ENCODE measurements at regions not wholly inside any gene's neighbourhood (a gene's known extent, or its start where the extent isn't known, plus 50 kb on each side); places are given as distances from the start of the nearest gene placed in this dataset.
A peak's percentile ranks its signal among the peaks of the same experiment; 100 is the strongest.

- peak overlapping the region in 1 of 2 donors; percentile 27 for H3K4me3 ChIP-seq
These were observed 190.6 kb downstream of the SEC14L1 start for GRCh38 chr17:77331301-77331864.

GRCh38 chr17:77332034-77332971 lies 191.5 kb downstream of the SEC14L1 start:
- H3K9me3 ChIP-seq: no peaks in the 10 kb centered on the region
- H3K36me3 ChIP-seq: no peaks in the 10 kb centered on the region
- TF ChIP-seq POLR2AphosphoS5 (IDR thresholded peaks at IDR 0.05; ENCODE audit: insufficient read depth in 1 of 2, low read depth in 1 of 2) (no peak), CTCF (IDR thresholded peaks at IDR 0.05) (no peak), POLR2A (IDR thresholded peaks at IDR 0.05) (no peak)
- peak overlapping the region; percentile 74 for H3K27ac ChIP-seq
- H3K27me3 ChIP-seq: no peaks in the 10 kb centered on the region
- H3K4me1 ChIP-seq: peaks cover 32% of the 10 kb centered on the region
- H3K4me3 ChIP-seq: peak overlapping the region in 1 of 2 donors; percentile 27
- intact Hi-C loops (cut with DNase I): loop anchor here (5.0 kb wide), 1 partner anchor 100 kb away; no protein-coding TSS in a partner anchor
- DNase-seq (ENCODE audit: extremely low spot score in 2 of 2): peak; percentile 67 to 77

More at GRCh38 chr17:77331301-77331864, 190.6 kb downstream of the SEC14L1 start:
- H3K27me3 ChIP-seq: no peaks in the 10 kb centered on the region
- peaks cover 32% of the 10 kb centered on the region for H3K4me1 ChIP-seq
- no peaks in the 10 kb centered on the region for H3K36me3 ChIP-seq
- DNase-seq (ENCODE audit: extremely low spot score in 2 of 2): peak; percentile 89 to 97
- TF ChIP-seq POLR2AphosphoS5 (IDR thresholded peaks at IDR 0.05; ENCODE audit: insufficient read depth in 1 of 2, low read depth in 1 of 2) (peak; percentile 71 to 83), CTCF (IDR thresholded peaks at IDR 0.05) (peak; percentile 86 to 97 (median 94)), POLR2A (IDR thresholded peaks at IDR 0.05) (no peak)
- intact Hi-C loops (cut with DNase I): loop anchor here (2.0 to 5.0 kb wide), 2 partner anchors 101 to 163 kb away; no protein-coding TSS in a partner anchor
- H3K27ac ChIP-seq: peak overlapping the region; percentile 74
- no peaks in the 10 kb centered on the region for H3K9me3 ChIP-seq

GRCh38 chr17:77332981-77333685 lies 192.4 kb downstream of the SEC14L1 start:
- Histone ChIP-seq H3K9me3 (no peaks in the 10 kb centered on the region), H3K36me3 (no peaks in the 10 kb centered on the region), H3K27ac (peak overlapping the region; percentile 74), H3K4me1 (peaks cover 32% of the 10 kb centered on the region), H3K27me3 (no peaks in the 10 kb centered on the region), H3K4me3 (no peak overlapping the region)
- TF ChIP-seq POLR2AphosphoS5 (IDR thresholded peaks at IDR 0.05; ENCODE audit: insufficient read depth in 1 of 2, low read depth in 1 of 2): no peak
- no peak for TF ChIP-seq POLR2A (IDR thresholded peaks at IDR 0.05)
- TF ChIP-seq CTCF (IDR thresholded peaks at IDR 0.05): no peak
- intact Hi-C loops (cut with DNase I): loop anchor here (5.0 kb wide), 1 partner anchor 99 kb away; no protein-coding TSS in a partner anchor
- peak; percentile 43 to 81 for DNase-seq (ENCODE audit: extremely low spot score in 2 of 2)

- H3K36me3 ChIP-seq: no peaks in the 10 kb centered on the region
- peak in 1 of 2 donors; percentile 7 for DNase-seq (ENCODE audit: extremely low spot score in 2 of 2)
- no peak overlapping the region for H3K27ac ChIP-seq
- peaks cover 28% of the 10 kb centered on the region for H3K4me1 ChIP-seq
- no peak overlapping the region for H3K4me3 ChIP-seq
- TF ChIP-seq POLR2AphosphoS5 (IDR thresholded peaks at IDR 0.05; ENCODE audit: insufficient read depth in 1 of 2, low read depth in 1 of 2): no peak
- TF ChIP-seq CTCF (IDR thresholded peaks at IDR 0.05): no peak
- TF ChIP-seq POLR2A (IDR thresholded peaks at IDR 0.05): no peak
- no peaks in the 10 kb centered on the region for H3K27me3 ChIP-seq
- intact Hi-C loops (cut with DNase I): no loop called here
- no peaks in the 10 kb centered on the region for H3K9me3 ChIP-seq
These were observed 196.4 kb downstream of the SEC14L1 start for GRCh38 chr17:77337150-77337549.

Measured in vagina (tissue), 2 donors.